ENCODE measurements at regions not wholly inside any gene's neighbourhood (a gene's known extent, or its start where the extent isn't known, plus 50 kb on each side); places are given as distances from the start of the nearest gene placed in this dataset.

GRCh38 chr12:94788298-94788697 lies 137.9 kb upstream of the TMCC3 start:
- TF ChIP-seq, protein P1, sequence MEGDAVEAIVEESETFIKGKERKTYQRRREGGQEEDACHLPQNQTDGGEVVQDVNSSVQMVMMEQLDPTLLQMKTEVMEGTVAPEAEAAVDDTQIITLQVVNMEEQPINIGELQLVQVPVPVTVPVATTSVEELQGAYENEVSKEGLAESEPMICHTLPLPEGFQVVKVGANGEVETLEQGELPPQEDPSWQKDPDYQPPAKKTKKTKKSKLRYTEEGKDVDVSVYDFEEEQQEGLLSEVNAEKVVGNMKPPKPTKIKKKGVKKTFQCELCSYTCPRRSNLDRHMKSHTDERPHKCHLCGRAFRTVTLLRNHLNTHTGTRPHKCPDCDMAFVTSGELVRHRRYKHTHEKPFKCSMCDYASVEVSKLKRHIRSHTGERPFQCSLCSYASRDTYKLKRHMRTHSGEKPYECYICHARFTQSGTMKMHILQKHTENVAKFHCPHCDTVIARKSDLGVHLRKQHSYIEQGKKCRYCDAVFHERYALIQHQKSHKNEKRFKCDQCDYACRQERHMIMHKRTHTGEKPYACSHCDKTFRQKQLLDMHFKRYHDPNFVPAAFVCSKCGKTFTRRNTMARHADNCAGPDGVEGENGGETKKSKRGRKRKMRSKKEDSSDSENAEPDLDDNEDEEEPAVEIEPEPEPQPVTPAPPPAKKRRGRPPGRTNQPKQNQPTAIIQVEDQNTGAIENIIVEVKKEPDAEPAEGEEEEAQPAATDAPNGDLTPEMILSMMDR (IDR thresholded peaks at IDR 0.05): no peak
- TF ChIP-seq POLR2AphosphoS5 (IDR thresholded peaks at IDR 0.05; ENCODE audit: low read depth, low read length) (no peak), SIN3A (IDR thresholded peaks at IDR 0.05; ENCODE audit: borderline replicate concordance, insufficient read depth, low read depth, low read length) (no peak)

All from Panc1 (cell line).